Tibial nerve (tissue), 4 donors: ENCODE measurements at regions not wholly inside any gene's neighbourhood (a gene's known extent, or its start where the extent isn't known, plus 50 kb on each side); places are given as distances from the start of the nearest gene placed in this dataset.

Source experiments
- DNase-seq, 2 donors: peaks; one replicate each; pipeline ENCODE4 v3.0.0-alpha.2; 2019; ENCODE audit warnings: low spot score in 2 of 2
- H3K27ac ChIP-seq, 4 donors: fragments of 200-600 bp; sonication (generic) in 3 of 4; one replicate each; pipeline ENCODE4 v1.5.1; 2017 to 2019; ENCODE audit warnings: mild to moderate bottlenecking in 1 of 4
- H3K27me3 ChIP-seq, 2 donors: fragments of 200-600 bp; sonication (generic) in 1 of 2; one replicate each; pipeline versions ENCODE4 v1.5.1 to v1.6.0; 2017 to 2019
- H3K36me3 ChIP-seq, 3 donors: fragments of 200-600 bp; sonication (generic); one replicate each; pipeline ENCODE4 v1.5.1; 2018 to 2019
- H3K4me1 ChIP-seq, 4 donors: fragments of 200-600 bp; sonication (generic) in 3 of 4; one replicate each; pipeline ENCODE4 v1.5.1; 2017 to 2019
- H3K4me3 ChIP-seq, 4 donors: fragments of 200-600 bp; sonication (generic) in 3 of 4; one replicate each; pipeline ENCODE4 v1.5.1; 2017 to 2019; ENCODE audit warnings: mild to moderate bottlenecking in 1 of 4, moderate library complexity in 1 of 4
- H3K9me3 ChIP-seq, 4 donors: fragments of 200-600 bp; sonication (generic) in 3 of 4; one replicate each; pipeline ENCODE4 v1.5.1; 2017 to 2019
- CTCF ChIP-seq, 5 experiments: fragments of 200-600 bp in 3 of 5; fragments of 450-650 bp in 2 of 5; sonication (generic) in 3 of 5; IDR thresholded peaks; one replicate each; pipeline ENCODE4 v1.5.1; 2016 to 2019; ENCODE audit warnings: antibody characterized with exemption in 5 of 5, mild to moderate bottlenecking in 3 of 5, moderate library complexity in 2 of 5
- EP300 ChIP-seq, 2 donors: sonication (generic); formaldehyde crosslinking; IDR thresholded peaks; one replicate each; pipeline ENCODE4 v1.6.1; 2017; ENCODE audit warnings: antibody characterized with exemption in 2 of 2, mild to moderate bottlenecking in 1 of 2
- POLR2A ChIP-seq, 2 donors: fragments of 450-650 bp; IDR thresholded peaks; one replicate each; pipeline ENCODE4 v1.6.1; 2017; ENCODE audit warnings: antibody characterized with exemption in 2 of 2, mild to moderate bottlenecking in 2 of 2, moderate library complexity in 2 of 2
- WGBS, 2 donors: methylation state at CpG; one replicate each; pipeline ENCODE4 v1.1.5; 2018; 5-methylcytosine and 5-hydroxymethylcytosine counted together

- no peaks in the 10 kb centered on the region for H3K9me3 ChIP-seq
- TF ChIP-seq POLR2A (IDR thresholded peaks at IDR 0.05) (no peak), EP300 (IDR thresholded peaks at IDR 0.05) (no peak), CTCF (IDR thresholded peaks at IDR 0.05) (no peak)
- DNase-seq = no peak
- no peak overlapping the region for H3K4me3 ChIP-seq
- no peak overlapping the region for H3K27ac ChIP-seq
- H3K36me3 ChIP-seq = no peaks in the 10 kb centered on the region
- no peaks in the 10 kb centered on the region for H3K27me3 ChIP-seq
- no peaks in the 10 kb centered on the region for H3K4me1 ChIP-seq
Observed at GRCh38 chr5:118176146-118176545, 812.2 kb downstream of the DTWD2 start.

DNA sequence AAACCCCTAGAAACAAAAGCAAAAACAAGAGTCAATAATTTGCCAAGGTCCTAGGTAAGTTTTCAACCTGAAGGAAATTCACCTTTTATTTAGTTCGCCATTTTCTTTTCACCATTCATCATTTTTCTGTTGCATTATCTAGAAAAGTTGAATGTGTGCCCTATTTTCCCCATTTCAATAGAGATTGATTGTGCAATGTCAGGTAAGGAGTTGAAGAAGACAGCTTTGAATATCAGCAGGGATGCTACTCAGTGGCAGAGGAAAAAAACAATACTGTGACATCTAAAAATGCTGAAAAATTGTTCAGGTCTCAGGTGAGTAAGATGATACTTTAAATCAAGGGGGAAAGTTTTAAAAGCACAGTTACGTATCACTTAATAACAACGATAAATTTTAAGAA lies 813.7 kb downstream of the DTWD2 start:
- no peak overlapping the region for H3K27ac ChIP-seq
- TF ChIP-seq CTCF (IDR thresholded peaks at IDR 0.05) (no peak), EP300 (IDR thresholded peaks at IDR 0.05) (no peak), POLR2A (IDR thresholded peaks at IDR 0.05) (no peak)
- H3K27me3 ChIP-seq = no peaks in the 10 kb centered on the region
- no peak for DNase-seq
- no peaks in the 10 kb centered on the region for H3K36me3 ChIP-seq
- no peaks in the 10 kb centered on the region for H3K9me3 ChIP-seq
- WGBS, 2 donors = 91 to 92% methylated on average over 3 of the region's 3 CpGs
- no peaks in the 10 kb centered on the region for H3K4me1 ChIP-seq
- no peak overlapping the region for H3K4me3 ChIP-seq

GRCh38 chr5:118173340-118173739 lies 815.0 kb downstream of the DTWD2 start:
- Histone ChIP-seq H3K27ac (no peak overlapping the region), H3K27me3 (no peaks in the 10 kb centered on the region), H3K4me3 (no peak overlapping the region), H3K9me3 (no peaks in the 10 kb centered on the region), H3K4me1 (no peaks in the 10 kb centered on the region), H3K36me3 (no peaks in the 10 kb centered on the region)
- no peak for DNase-seq
- TF ChIP-seq CTCF (IDR thresholded peaks at IDR 0.05) (no peak), EP300 (IDR thresholded peaks at IDR 0.05) (no peak), POLR2A (IDR thresholded peaks at IDR 0.05) (no peak)
- 97 to 99% methylated on average over 5 of the region's 5 CpGs for WGBS, 2 donors

DNA sequence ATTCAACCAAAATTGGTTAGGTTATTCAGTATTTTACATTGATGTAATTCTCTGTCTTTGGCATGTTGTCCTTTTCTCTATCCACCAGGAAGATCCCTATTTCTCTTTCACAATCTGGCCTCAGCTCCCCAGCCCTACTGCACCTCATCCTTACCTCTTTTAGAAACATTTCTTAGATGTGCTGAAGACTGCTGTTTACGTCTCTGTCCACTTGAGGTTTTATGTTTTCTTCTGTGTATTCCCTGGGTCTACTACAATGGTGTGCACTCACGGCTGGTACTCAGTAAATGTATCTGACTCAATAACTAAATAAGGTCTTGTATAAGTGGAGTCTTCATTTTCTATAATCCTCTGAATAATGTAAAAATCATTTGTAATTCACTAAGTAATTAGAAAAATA lies 822.7 kb downstream of the DTWD2 start:
- H3K36me3 ChIP-seq = no peaks in the 10 kb centered on the region
- no peaks in the 10 kb centered on the region for H3K4me1 ChIP-seq
- no peak overlapping the region for H3K4me3 ChIP-seq
- no peaks in the 10 kb centered on the region for H3K27me3 ChIP-seq
- H3K27ac ChIP-seq = no peak overlapping the region
- WGBS, 2 donors = 86 to 89% methylated on average over 2 of the region's 2 CpGs
- TF ChIP-seq EP300 (IDR thresholded peaks at IDR 0.05) = no peak
- TF ChIP-seq CTCF (IDR thresholded peaks at IDR 0.05) = no peak
- TF ChIP-seq POLR2A (IDR thresholded peaks at IDR 0.05) = no peak
- DNase-seq = no peak
- H3K9me3 ChIP-seq = no peaks in the 10 kb centered on the region

GRCh38 chr5:118156181-118156580 lies 832.2 kb downstream of the DTWD2 start:
- no peaks in the 10 kb centered on the region for H3K4me1 ChIP-seq
- H3K27me3 ChIP-seq = no peaks in the 10 kb centered on the region
- 93 to 96% methylated on average over 5 of the region's 5 CpGs for WGBS, 2 donors
- no peak for DNase-seq
- no peaks in the 10 kb centered on the region for H3K36me3 ChIP-seq
- H3K4me3 ChIP-seq = no peak overlapping the region
- no peaks in the 10 kb centered on the region for H3K9me3 ChIP-seq
- no peak overlapping the region for H3K27ac ChIP-seq
- no peak for TF ChIP-seq EP300 (IDR thresholded peaks at IDR 0.05)
- no peak for TF ChIP-seq CTCF (IDR thresholded peaks at IDR 0.05)
- TF ChIP-seq POLR2A (IDR thresholded peaks at IDR 0.05) = no peak
